CD4-positive, alpha-beta memory T cell (primary cell): ENCODE measurements at regions not wholly inside any gene's neighbourhood (a gene's known extent, or its start where the extent isn't known, plus 50 kb on each side); places are given as distances from the start of the nearest gene placed in this dataset.
"Not testable (repeated sequence)": the region's sequence is repeated elsewhere in the genome, so short reads cannot be mapped to it uniquely, and the experiment has no call there.

ENCODE experiments used
- CTCF ChIA-PET: fragments of 350-600 bp; sonication (Branson Sonifier 250); formaldehyde crosslinking; loops from one replicate; lab custom pipeline; 2021; ENCODE audit warnings: inconsistent platforms; ENCODE audit not compliant: partially characterized antibody; lab: Charles Lee
- POLR2A ChIA-PET: fragments of 350-600 bp; sonication (Branson Sonifier 250); formaldehyde crosslinking; loops from one replicate; lab custom pipeline; 2021; ENCODE audit not compliant: partially characterized antibody; lab: Charles Lee
- DNase-seq, 5 donors: peaks; one replicate each; pipeline versions ENCODE4 v3.0.0 to v3.0.0-alpha.2; 2020 to 2022; ENCODE audit warnings: mixed read lengths in 1 of 5
- H3K27ac ChIP-seq: one replicate; pipeline ENCODE4 v1.7.0; 2013; ENCODE audit warnings: low read depth, low read length
- H3K27me3 ChIP-seq: 2 replicates; pipeline ENCODE4 v1.7.0; 2013; ENCODE audit warnings: mild to moderate bottlenecking, low read length, moderate library complexity; ENCODE audit not compliant: insufficient read depth
- H3K36me3 ChIP-seq: 2 replicates; pipeline ENCODE4 v1.7.0; 2013; ENCODE audit warnings: mild to moderate bottlenecking, low read length, moderate library complexity; ENCODE audit not compliant: insufficient read depth
- H3K4me1 ChIP-seq: 2 replicates; pipeline ENCODE4 v1.7.0; 2013; ENCODE audit warnings: mild to moderate bottlenecking, low read length, moderate library complexity; ENCODE audit not compliant: insufficient read depth
- H3K4me3 ChIP-seq, 2 donors: one replicate each; pipeline ENCODE4 v1.7.0; 2013; ENCODE audit warnings: low read length in 2 of 2, mild to moderate bottlenecking in 1 of 2
- H3K9me3 ChIP-seq, 2 donors: one replicate each; pipeline ENCODE4 v1.7.0; 2013; ENCODE audit warnings: low read length in 2 of 2, control low read depth in 1 of 2; ENCODE audit not compliant: control insufficient read depth in 1 of 2
- H3K27ac Mint-ChIP-seq, 7 donors: one replicate each; pipeline ENCODE4 v1.8.0; 2020 to 2021; ENCODE audit warnings: mixed read lengths in 7 of 7, mild to moderate bottlenecking in 6 of 7, inconsistent platforms in 3 of 7, moderate library complexity in 3 of 7
- H3K27me3 Mint-ChIP-seq, 2 donors: one replicate each; pipeline ENCODE4 v1.8.0; 2020 to 2021; ENCODE audit warnings: mixed read lengths in 2 of 2
- H3K36me3 Mint-ChIP-seq, 2 donors: one replicate each; pipeline ENCODE4 v1.8.0; 2020 to 2021; ENCODE audit warnings: mixed read lengths in 2 of 2, inconsistent platforms in 1 of 2, mild to moderate bottlenecking in 1 of 2
- H3K4me1 Mint-ChIP-seq, 4 donors: one replicate each; pipeline ENCODE4 v1.8.0; 2020 to 2021; ENCODE audit warnings: mixed read lengths in 4 of 4, mild to moderate bottlenecking in 1 of 4
- H3K4me3 Mint-ChIP-seq, 8 donors: one replicate each; pipeline ENCODE4 v1.8.0; 2020 to 2021; ENCODE audit warnings: mixed read lengths in 8 of 8, mild to moderate bottlenecking in 7 of 8, moderate library complexity in 6 of 8, inconsistent platforms in 3 of 8
- H3K9me3 Mint-ChIP-seq, 8 donors: one replicate each; pipeline ENCODE4 v1.8.0; 2020 to 2021; ENCODE audit warnings: mixed read lengths in 8 of 8, mild to moderate bottlenecking in 5 of 8, inconsistent platforms in 3 of 8, moderate library complexity in 1 of 8
- intact Hi-C: fragments of 100-400 bp; cut with micrococcal nuclease; formaldehyde crosslinking; loops from one replicate; pipeline ENCODE4 v1.15.1; 2023

DNA sequence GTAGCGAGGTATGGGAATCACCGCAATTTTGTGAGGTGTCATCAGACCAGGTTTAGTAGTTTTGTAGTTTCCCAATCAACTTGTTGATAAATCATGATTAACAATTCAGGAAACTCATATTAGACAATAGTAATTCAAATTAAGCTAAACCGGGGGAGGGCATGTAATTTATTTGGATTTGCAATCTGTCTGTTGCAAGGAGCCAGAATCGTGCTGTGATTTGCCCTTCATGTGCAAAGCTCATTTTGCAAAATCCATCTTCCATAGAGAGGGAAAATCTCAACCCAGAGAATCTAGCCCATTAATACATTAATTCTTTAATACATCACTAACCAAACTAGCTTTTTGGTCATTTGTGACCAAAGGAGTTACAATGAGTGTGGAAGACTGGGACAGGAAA, 164.7 kb upstream of the TRPM3 start:
- Mint-ChIP-seq H3K4me1 (no peaks in the 10 kb centered on the region), H3K27me3 (peaks cover 0 to 2% of the 10 kb centered on the region in 2 donors), H3K9me3 (no peaks in the 10 kb centered on the region), H3K36me3 (no peaks in the 10 kb centered on the region), H3K27ac (no peak overlapping the region), H3K4me3 (no peak overlapping the region)
- intact Hi-C loops = loop anchor here (5.0 to 10.0 kb wide), 2 partner anchors 319 to 531 kb away; no protein-coding TSS in a partner anchor
- no peaks in the 10 kb centered on the region for H3K27me3 ChIP-seq
- no peak overlapping the region for H3K27ac ChIP-seq
- no peaks in the 10 kb centered on the region for H3K4me1 ChIP-seq
- H3K36me3 ChIP-seq = no peaks in the 10 kb centered on the region
- CTCF ChIA-PET = interaction anchor here (1.3 to 3.3 kb wide), 9 partner anchors 9 to 986 kb away, joined by 3 to 31 read pairs (median 5); no protein-coding TSS in a partner anchor
- no peak overlapping the region for H3K4me3 ChIP-seq
- no peaks in the 10 kb centered on the region for H3K9me3 ChIP-seq
- no peak for DNase-seq
- POLR2A ChIA-PET = no interaction called here

- H3K4me1 ChIP-seq = no peaks in the 10 kb centered on the region
- Mint-ChIP-seq H3K36me3 (no peaks in the 10 kb centered on the region), H3K4me1 (no peaks in the 10 kb centered on the region), H3K9me3 (no peaks in the 10 kb centered on the region), H3K27ac (no peak overlapping the region), H3K27me3 (peaks cover 0 to 5% of the 10 kb centered on the region in 2 donors), H3K4me3 (no peak overlapping the region)
- ChIA-PET CTCF (interaction anchor here (0.8 to 3.3 kb wide), 17 partner anchors 10 to 989 kb away, joined by 3 to 31 read pairs (median 4); no protein-coding TSS in a partner anchor), POLR2A (no interaction called here)
- no peak overlapping the region for H3K4me3 ChIP-seq
- no peaks in the 10 kb centered on the region for H3K36me3 ChIP-seq
- intact Hi-C loops = loop anchor here (1.0 to 10.0 kb wide), 3 partner anchors 320 to 532 kb away; no protein-coding TSS in a partner anchor
- peak; percentile 30 to 45 (median 36) for DNase-seq
- H3K27me3 ChIP-seq = no peaks in the 10 kb centered on the region
- H3K27ac ChIP-seq = no peak overlapping the region
- H3K9me3 ChIP-seq = no peaks in the 10 kb centered on the region
Observed at GRCh38 chr9:71285191-71285656, 163.8 kb upstream of the TRPM3 start.

DNA sequence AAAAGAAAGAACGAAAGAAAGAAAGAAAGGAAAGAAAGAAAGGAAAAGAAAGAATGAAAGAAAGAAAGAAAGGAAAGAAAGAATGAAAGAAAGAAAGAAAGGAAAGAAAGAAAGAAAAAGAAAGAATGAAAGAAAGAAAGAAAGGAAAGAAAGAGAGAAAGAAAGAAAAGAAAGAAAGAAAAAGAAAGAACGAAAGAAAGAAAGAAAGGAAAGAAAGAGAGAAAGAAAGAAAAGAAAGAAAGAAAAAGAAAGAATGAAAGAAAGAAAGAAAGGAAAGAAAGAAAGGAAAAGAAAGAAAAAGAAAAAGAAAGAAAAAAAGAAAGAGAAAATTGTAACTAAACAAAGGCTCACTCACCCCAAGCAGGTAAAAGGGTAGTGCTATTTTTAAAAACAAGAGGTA, 160.7 kb upstream of the TRPM3 start:
- H3K4me1 Mint-ChIP-seq, H3K36me3 Mint-ChIP-seq, H3K27ac ChIP-seq, H3K9me3 Mint-ChIP-seq, H3K4me3 ChIP-seq, H3K36me3 ChIP-seq, H3K27me3 Mint-ChIP-seq, H3K4me1 ChIP-seq, H3K27me3 ChIP-seq, POLR2A ChIA-PET, DNase-seq, CTCF ChIA-PET, H3K9me3 ChIP-seq, H3K4me3 Mint-ChIP-seq: not testable (repeated sequence)
- intact Hi-C loops = loop anchor here (10.0 kb wide), 1 partner anchor 323 kb away; no protein-coding TSS in a partner anchor
- H3K27ac Mint-ChIP-seq = peak overlapping the region in 1 of 7 donors; percentile 69

GRCh38 chr9:71279151-71279739, 157.8 kb upstream of the TRPM3 start:
- no peaks in the 10 kb centered on the region for H3K36me3 ChIP-seq
- Mint-ChIP-seq H3K27me3 (peaks cover 1 to 3% of the 10 kb centered on the region in 2 donors), H3K36me3 (no peaks in the 10 kb centered on the region), H3K27ac (no peak overlapping the region), H3K4me1 (no peaks in the 10 kb centered on the region), H3K9me3 (no peaks in the 10 kb centered on the region), H3K4me3 (no peak overlapping the region)
- no peaks in the 10 kb centered on the region for H3K4me1 ChIP-seq
- H3K9me3 ChIP-seq = no peaks in the 10 kb centered on the region
- CTCF ChIA-PET = no interaction called here
- no peaks in the 10 kb centered on the region for H3K27me3 ChIP-seq
- DNase-seq = no peak
- intact Hi-C loops = no loop called here
- POLR2A ChIA-PET = no interaction called here
- no peak overlapping the region for H3K4me3 ChIP-seq
- H3K27ac ChIP-seq = no peak overlapping the region

DNA sequence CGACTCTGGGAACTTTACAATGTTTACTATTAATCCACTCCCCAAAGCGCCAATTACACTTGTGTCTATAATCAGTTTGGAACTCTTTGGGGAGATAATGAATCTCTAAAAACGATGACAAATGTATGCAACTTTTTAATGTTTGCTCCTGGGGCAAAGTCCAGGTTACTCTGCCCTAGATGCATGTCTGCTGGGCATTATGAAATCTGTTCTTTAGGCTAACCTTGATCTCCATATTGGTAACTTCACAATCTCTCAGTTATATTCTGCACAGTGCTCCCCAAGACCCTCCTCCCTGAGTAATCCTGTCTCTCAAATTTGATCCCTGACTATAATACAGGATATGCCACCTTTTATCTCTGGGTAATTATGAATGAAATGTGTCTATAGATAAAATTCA, 152.2 kb upstream of the TRPM3 start:
- Histone ChIP-seq H3K36me3 (no peaks in the 10 kb centered on the region), H3K27ac (no peak overlapping the region), H3K4me3 (no peak overlapping the region), H3K9me3 (no peaks in the 10 kb centered on the region), H3K4me1 (no peaks in the 10 kb centered on the region), H3K27me3 (no peaks in the 10 kb centered on the region)
- H3K27ac Mint-ChIP-seq = no peak overlapping the region
- H3K9me3 Mint-ChIP-seq = no peaks in the 10 kb centered on the region
- DNase-seq = no peak
- no peak overlapping the region for H3K4me3 Mint-ChIP-seq
- POLR2A ChIA-PET = no interaction called here
- CTCF ChIA-PET = no interaction called here
- peaks cover 0 to 1% of the 10 kb centered on the region in 2 donors for H3K27me3 Mint-ChIP-seq
- no peaks in the 10 kb centered on the region for H3K4me1 Mint-ChIP-seq
- intact Hi-C loops = no loop called here
- H3K36me3 Mint-ChIP-seq = no peaks in the 10 kb centered on the region

DNA sequence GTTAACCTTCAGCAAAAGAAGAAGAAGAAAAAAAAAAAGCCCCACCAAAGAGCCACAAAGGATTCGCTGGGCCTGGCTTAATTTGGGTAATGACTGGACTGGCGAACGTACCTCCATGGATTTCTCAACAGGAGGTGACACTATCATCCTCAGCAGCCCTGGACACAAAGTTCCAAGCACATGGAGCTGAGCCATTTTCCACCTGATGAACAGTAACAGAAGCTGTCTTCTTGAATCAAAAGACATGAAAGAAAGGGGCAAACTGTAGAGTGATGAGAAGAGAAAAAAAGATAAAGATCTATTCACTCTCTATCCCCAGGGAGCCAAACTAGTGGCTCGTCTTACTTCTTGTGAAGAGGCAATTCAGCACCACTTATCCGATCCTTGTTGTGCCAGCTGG, 150.2 kb upstream of the TRPM3 start:
- H3K4me3 ChIP-seq = no peak overlapping the region
- intact Hi-C loops = no loop called here
- H3K36me3 ChIP-seq = no peaks in the 10 kb centered on the region
- no peaks in the 10 kb centered on the region for H3K9me3 Mint-ChIP-seq
- peaks cover 0 to 2% of the 10 kb centered on the region in 2 donors for H3K27me3 Mint-ChIP-seq
- no peaks in the 10 kb centered on the region for H3K4me1 Mint-ChIP-seq
- CTCF ChIA-PET = no interaction called here
- no peak overlapping the region for H3K27ac ChIP-seq
- no peak for DNase-seq
- POLR2A ChIA-PET = no interaction called here
- no peak overlapping the region for H3K4me3 Mint-ChIP-seq
- H3K27me3 ChIP-seq = no peaks in the 10 kb centered on the region
- H3K36me3 Mint-ChIP-seq = no peaks in the 10 kb centered on the region
- H3K9me3 ChIP-seq = no peaks in the 10 kb centered on the region
- H3K4me1 ChIP-seq = no peaks in the 10 kb centered on the region
- no peak overlapping the region for H3K27ac Mint-ChIP-seq

DNA sequence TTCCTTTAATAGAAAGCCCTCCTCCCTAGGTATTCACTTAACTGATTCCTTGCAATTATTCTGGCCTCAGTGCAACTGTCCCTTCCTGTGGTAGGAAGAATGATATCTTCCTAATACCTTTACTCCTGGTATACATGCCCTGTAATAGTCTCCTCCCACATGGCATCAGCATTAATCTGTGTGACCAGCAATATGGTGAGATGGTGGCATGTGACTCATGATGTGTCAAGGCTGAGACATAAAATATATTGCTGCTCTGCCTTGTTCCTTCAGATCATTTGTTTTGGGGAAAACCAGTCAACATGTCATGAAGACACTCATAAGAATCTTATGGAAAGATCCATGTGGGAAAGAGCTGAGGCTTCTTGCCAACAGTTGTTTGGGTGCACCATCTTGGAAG, 149.1 kb upstream of the TRPM3 start:
- Mint-ChIP-seq H3K4me1 (no peaks in the 10 kb centered on the region), H3K27ac (no peak overlapping the region), H3K9me3 (no peaks in the 10 kb centered on the region), H3K36me3 (no peaks in the 10 kb centered on the region), H3K27me3 (peaks cover 0 to 4% of the 10 kb centered on the region in 2 donors), H3K4me3 (no peak overlapping the region)
- POLR2A ChIA-PET = no interaction called here
- Histone ChIP-seq H3K36me3 (no peaks in the 10 kb centered on the region), H3K27me3 (no peaks in the 10 kb centered on the region), H3K4me1 (no peaks in the 10 kb centered on the region), H3K9me3 (no peaks in the 10 kb centered on the region), H3K27ac (no peak overlapping the region), H3K4me3 (no peak overlapping the region)
- intact Hi-C loops = no loop called here
- CTCF ChIA-PET = no interaction called here
- DNase-seq = no peak
